Left ventricle myocardium inferior (tissue), 1 donor: ENCODE measurements at regions not wholly inside any gene's neighbourhood (a gene's known extent, or its start where the extent isn't known, plus 50 kb on each side); places are given as distances from the start of the nearest gene placed in this dataset.

Experiments used
- DNase-seq: peaks from one replicate; pipeline ENCODE4 v3.0.0-alpha.2; 2020
- H3K27ac ChIP-seq: fragments of 200-600 bp; replicated peaks from 2 replicates; pipeline ENCODE4 v1.8.0; 2021
- H3K27me3 ChIP-seq: fragments of 200-600 bp; 2 replicates; pipeline ENCODE4 v1.8.0; 2021; ENCODE audit warnings: low read depth
- H3K36me3 ChIP-seq: fragments of 200-600 bp; 2 replicates; pipeline ENCODE4 v1.8.0; 2021
- H3K4me1 ChIP-seq: fragments of 200-600 bp; 2 replicates; pipeline ENCODE4 v1.8.0; 2021
- H3K4me3 ChIP-seq: fragments of 200-600 bp; 2 replicates; pipeline ENCODE4 v1.8.0; 2021; ENCODE audit warnings: mild to moderate bottlenecking, moderate library complexity
- H3K9me3 ChIP-seq: fragments of 200-600 bp; replicated peaks from 2 replicates; pipeline ENCODE4 v1.8.0; 2021
- intact Hi-C: fragments of 100-400 bp; cut with micrococcal nuclease; formaldehyde crosslinking; loops from one replicate; pipeline ENCODE4 v1.11.0; 2022
- TF ChIP-seq, protein P1 (sequence below): fragments of 200-600 bp; IDR thresholded peaks from 2 replicates; pipeline ENCODE4 v1.8.0; 2021; ENCODE audit warnings: antibody characterized with exemption, mild to moderate bottlenecking, borderline replicate concordance
- donor health status: DM: no; HTN: yes; CAD: no; lungs with severe emphysema.

DNA sequence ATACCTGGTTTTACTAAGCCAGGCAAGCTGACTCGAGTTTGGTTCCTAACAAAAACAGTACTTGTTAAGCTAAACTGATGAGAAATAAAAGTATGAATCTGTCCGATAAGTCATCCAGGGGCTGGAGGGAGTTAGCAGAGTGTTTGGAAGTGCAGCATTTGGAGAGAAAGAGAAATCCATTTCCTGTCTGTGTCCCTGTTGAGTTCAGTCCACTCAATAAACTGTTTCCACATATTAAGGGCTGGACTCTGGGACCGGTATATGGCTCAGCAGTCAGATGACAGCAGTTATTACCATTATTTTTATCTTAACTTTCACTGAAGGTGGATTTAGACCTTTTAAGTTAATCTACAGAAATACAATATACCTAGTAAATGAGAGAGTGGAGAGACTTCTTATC lies 130.6 kb upstream of the ADRA1B start:
- no peak overlapping the region for H3K4me3 ChIP-seq
- peak overlapping the region; percentile 66 for H3K27ac ChIP-seq
- no peak for DNase-seq
- no peaks in the 10 kb centered on the region for H3K9me3 ChIP-seq
- H3K36me3 ChIP-seq = no peaks in the 10 kb centered on the region
- H3K27me3 ChIP-seq = no peaks in the 10 kb centered on the region
- intact Hi-C loops = no loop called here
- TF ChIP-seq, protein P1, sequence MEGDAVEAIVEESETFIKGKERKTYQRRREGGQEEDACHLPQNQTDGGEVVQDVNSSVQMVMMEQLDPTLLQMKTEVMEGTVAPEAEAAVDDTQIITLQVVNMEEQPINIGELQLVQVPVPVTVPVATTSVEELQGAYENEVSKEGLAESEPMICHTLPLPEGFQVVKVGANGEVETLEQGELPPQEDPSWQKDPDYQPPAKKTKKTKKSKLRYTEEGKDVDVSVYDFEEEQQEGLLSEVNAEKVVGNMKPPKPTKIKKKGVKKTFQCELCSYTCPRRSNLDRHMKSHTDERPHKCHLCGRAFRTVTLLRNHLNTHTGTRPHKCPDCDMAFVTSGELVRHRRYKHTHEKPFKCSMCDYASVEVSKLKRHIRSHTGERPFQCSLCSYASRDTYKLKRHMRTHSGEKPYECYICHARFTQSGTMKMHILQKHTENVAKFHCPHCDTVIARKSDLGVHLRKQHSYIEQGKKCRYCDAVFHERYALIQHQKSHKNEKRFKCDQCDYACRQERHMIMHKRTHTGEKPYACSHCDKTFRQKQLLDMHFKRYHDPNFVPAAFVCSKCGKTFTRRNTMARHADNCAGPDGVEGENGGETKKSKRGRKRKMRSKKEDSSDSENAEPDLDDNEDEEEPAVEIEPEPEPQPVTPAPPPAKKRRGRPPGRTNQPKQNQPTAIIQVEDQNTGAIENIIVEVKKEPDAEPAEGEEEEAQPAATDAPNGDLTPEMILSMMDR = no peak
- H3K4me1 ChIP-seq = peaks cover 20% of the 10 kb centered on the region

DNA sequence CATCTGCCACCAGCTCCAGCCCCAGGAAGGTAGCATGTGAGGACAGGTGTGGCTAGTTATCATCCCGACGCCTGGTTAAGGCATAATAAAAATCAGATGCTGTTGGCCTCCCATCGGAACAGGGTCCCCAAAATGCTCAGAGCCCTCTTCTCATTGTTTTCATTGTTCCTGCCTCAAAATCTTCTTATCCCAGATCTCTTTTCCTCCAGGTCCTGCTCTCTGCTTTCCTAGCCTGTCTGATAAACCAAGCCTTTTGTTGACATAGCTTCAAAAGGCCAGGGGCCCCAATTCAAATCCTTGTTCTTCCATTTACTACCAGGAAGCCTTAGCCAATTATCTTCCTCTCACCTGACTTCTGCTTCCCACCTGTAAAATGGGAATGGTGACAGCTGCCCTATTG lies 130.1 kb upstream of the ADRA1B start:
- DNase-seq = no peak
- Histone ChIP-seq H3K27me3 (no peaks in the 10 kb centered on the region), H3K9me3 (no peaks in the 10 kb centered on the region), H3K27ac (peak overlapping the region; percentile 66), H3K36me3 (no peaks in the 10 kb centered on the region), H3K4me1 (peaks cover 20% of the 10 kb centered on the region), H3K4me3 (no peak overlapping the region)
- TF ChIP-seq, protein P1 = no peak
- intact Hi-C loops = no loop called here

DNA sequence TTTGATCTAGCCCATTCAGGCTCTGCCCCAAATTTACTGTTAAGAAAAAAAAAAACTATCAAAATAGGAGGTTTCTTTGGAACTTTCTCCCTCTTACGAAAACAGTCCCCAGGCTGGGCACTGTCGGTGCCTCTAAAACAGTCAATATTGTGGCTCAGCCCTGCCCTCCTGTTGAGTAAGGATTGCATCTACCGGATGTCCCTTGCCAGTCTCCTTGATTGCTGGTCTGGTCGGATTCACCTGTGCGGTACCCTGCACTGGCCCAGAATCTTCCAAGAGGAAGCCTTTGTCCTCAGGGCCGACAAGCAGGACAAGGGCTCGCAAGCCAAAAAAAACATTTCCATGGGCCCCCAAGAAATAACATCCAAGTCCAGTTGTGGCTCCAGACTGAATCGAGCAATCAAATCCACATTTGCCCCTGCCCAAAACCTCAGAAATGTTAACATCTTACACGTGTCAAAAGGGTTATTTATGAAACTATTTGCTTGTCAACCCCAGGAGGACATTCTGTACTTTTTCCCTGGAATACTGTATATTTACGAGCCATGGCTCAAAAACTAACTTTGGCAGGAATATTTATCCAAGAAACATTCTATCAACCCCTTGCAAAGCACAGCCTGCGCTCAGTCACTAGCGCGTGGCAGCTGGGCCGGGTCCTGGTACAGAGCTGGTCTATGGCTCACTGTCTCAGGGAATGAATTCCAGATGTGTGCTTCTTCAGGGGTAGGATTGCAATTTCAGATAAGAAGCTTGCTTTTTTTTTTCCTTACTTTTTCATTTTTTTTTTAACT lies 129.2 kb upstream of the ADRA1B start:
- H3K36me3 ChIP-seq = no peaks in the 10 kb centered on the region
- no peak overlapping the region for H3K4me3 ChIP-seq
- intact Hi-C loops = no loop called here
- H3K27ac ChIP-seq = peak overlapping the region; percentile 66
- peaks cover 20% of the 10 kb centered on the region for H3K4me1 ChIP-seq
- peak; percentile 57 for DNase-seq
- no peaks in the 10 kb centered on the region for H3K9me3 ChIP-seq
- no peaks in the 10 kb centered on the region for H3K27me3 ChIP-seq
- TF ChIP-seq, protein P1 = no peak

GRCh38 chr5:159787837-159788236 lies 128.4 kb upstream of the ADRA1B start:
- no peaks in the 10 kb centered on the region for H3K9me3 ChIP-seq
- no peak for DNase-seq
- H3K27me3 ChIP-seq = no peaks in the 10 kb centered on the region
- H3K4me3 ChIP-seq = no peak overlapping the region
- TF ChIP-seq, protein P1 = no peak
- H3K4me1 ChIP-seq = peaks cover 20% of the 10 kb centered on the region
- no peaks in the 10 kb centered on the region for H3K36me3 ChIP-seq
- intact Hi-C loops = no loop called here
- H3K27ac ChIP-seq = peak overlapping the region; percentile 66

DNA sequence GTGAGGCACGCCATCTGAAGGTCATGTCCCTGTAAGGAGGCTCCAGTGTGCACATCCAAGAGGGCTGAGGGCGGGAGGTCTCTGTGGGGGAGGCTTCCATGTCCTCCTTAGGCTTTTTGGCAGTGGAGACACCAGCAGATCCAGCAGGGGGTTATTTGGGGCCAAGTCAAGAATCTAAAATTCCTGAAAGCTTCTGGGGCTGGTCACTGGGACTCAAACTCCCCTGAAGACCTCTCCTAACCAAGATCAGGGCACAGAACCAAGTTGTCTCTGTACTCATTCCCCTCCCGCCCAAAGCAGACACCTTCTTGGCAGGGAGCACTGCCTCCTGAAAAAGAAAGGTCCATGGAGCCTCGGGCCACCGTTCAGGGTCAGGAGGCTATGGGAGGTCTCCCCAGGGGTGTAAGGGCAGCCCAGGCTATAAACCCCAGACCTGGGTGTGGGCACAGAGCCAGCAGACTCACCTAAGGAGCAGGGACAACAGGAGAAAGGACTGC lies 127.4 kb upstream of the ADRA1B start:
- H3K27ac ChIP-seq = peak overlapping the region; percentile 18
- no peak overlapping the region for H3K4me3 ChIP-seq
- H3K4me1 ChIP-seq = peaks cover 20% of the 10 kb centered on the region
- peak; percentile 32 for DNase-seq
- no peaks in the 10 kb centered on the region for H3K36me3 ChIP-seq
- no peaks in the 10 kb centered on the region for H3K9me3 ChIP-seq
- intact Hi-C loops = no loop called here
- H3K27me3 ChIP-seq = no peaks in the 10 kb centered on the region
- TF ChIP-seq, protein P1 = no peak
